H9 (cell line): ENCODE measurements at regions not wholly inside any gene's neighbourhood (a gene's known extent, or its start where the extent isn't known, plus 50 kb on each side); places are given as distances from the start of the nearest gene placed in this dataset.

Source experiments
- DNase-seq: peaks from one replicate; pipeline ENCODE4 v3.0.0-alpha.2; 2017
- H2AFZ ChIP-seq: one replicate; pipeline ENCODE4 v1.6.1; 2013; ENCODE audit warnings: mild to moderate bottlenecking, low read length, control low read depth, moderate library complexity
- H2AK5ac ChIP-seq: 2 replicates; pipeline ENCODE4 v1.6.1; 2013; ENCODE audit warnings: low read length, control low read depth, mixed read lengths; ENCODE audit not compliant: insufficient read length
- H2BK120ac ChIP-seq: one replicate; pipeline ENCODE4 v1.6.1; 2013; ENCODE audit warnings: low read depth, mild to moderate bottlenecking, low read length, control low read depth, inconsistent platforms; ENCODE audit not compliant: poor library complexity, severe bottlenecking
- H2BK12ac ChIP-seq: 2 replicates; pipeline ENCODE4 v1.6.1; 2013; ENCODE audit warnings: low read length, control low read depth, mixed read lengths, low read depth; ENCODE audit not compliant: insufficient read length
- H2BK15ac ChIP-seq: 2 replicates; pipeline ENCODE4 v1.6.1; 2013; ENCODE audit warnings: low read depth, low read length, control low read depth
- H2BK20ac ChIP-seq: one replicate; pipeline ENCODE4 v1.6.1; 2013; ENCODE audit warnings: low read depth, mild to moderate bottlenecking, low read length, control low read depth, inconsistent platforms; ENCODE audit not compliant: poor library complexity, severe bottlenecking
- H2BK5ac ChIP-seq: 2 replicates; pipeline ENCODE4 v1.6.1; 2013; ENCODE audit warnings: low read length, control low read depth, mixed read lengths; ENCODE audit not compliant: insufficient read length
- H3K14ac ChIP-seq: 2 replicates; pipeline ENCODE4 v1.6.1; 2013; ENCODE audit warnings: low read length, control low read depth; ENCODE audit not compliant: insufficient read depth
- H3K18ac ChIP-seq: 2 replicates; pipeline ENCODE4 v1.6.1; 2013; ENCODE audit warnings: low read depth, mild to moderate bottlenecking, mixed read lengths, low read length, control low read depth; ENCODE audit not compliant: insufficient read length
- H3K23ac ChIP-seq: 2 replicates; pipeline ENCODE4 v1.6.1; 2013; ENCODE audit warnings: low read length, control low read depth, mixed read lengths, low read depth; ENCODE audit not compliant: insufficient read length
- H3K23me2 ChIP-seq: 2 replicates; pipeline ENCODE4 v1.6.1; 2013; ENCODE audit warnings: low read depth, mild to moderate bottlenecking, mixed read lengths, low read length, control low read depth; ENCODE audit not compliant: insufficient read length, poor library complexity, severe bottlenecking
- H3K27ac ChIP-seq: 2 replicates; pipeline ENCODE4 v1.5.1; 2013; ENCODE audit warnings: low read length, control low read depth, mixed read lengths, low read depth; ENCODE audit not compliant: insufficient read length
- H3K27me3 ChIP-seq: 2 replicates; pipeline ENCODE4 v1.6.1; 2013; ENCODE audit warnings: low read length, control low read depth, inconsistent platforms; ENCODE audit not compliant: insufficient read depth
- H3K4ac ChIP-seq: 2 replicates; pipeline ENCODE4 v1.6.1; 2013; ENCODE audit warnings: low read depth, mild to moderate bottlenecking, control low read depth, inconsistent platforms, low read length, moderate library complexity
- H3K4me1 ChIP-seq: 2 replicates; pipeline ENCODE4 v1.6.1; 2013; ENCODE audit warnings: low read length, control low read depth, inconsistent platforms; ENCODE audit not compliant: insufficient read depth
- H3K4me2 ChIP-seq: 2 replicates; pipeline ENCODE4 v1.6.1; 2013; ENCODE audit warnings: low read length, control low read depth, mixed read lengths; ENCODE audit not compliant: insufficient read length, insufficient read depth
- H3K56ac ChIP-seq: 2 replicates; pipeline ENCODE4 v1.6.1; 2013; ENCODE audit warnings: low read depth, mild to moderate bottlenecking, mixed read lengths, low read length, control low read depth; ENCODE audit not compliant: insufficient read length
- H3K79me1 ChIP-seq: 2 replicates; pipeline ENCODE4 v1.6.1; 2013; ENCODE audit warnings: low read depth, mild to moderate bottlenecking, moderate library complexity, low read length, control low read depth, inconsistent platforms; ENCODE audit not compliant: insufficient read depth, poor library complexity, severe bottlenecking
- H3K79me2 ChIP-seq: 2 replicates; pipeline ENCODE4 v1.6.1; 2013; ENCODE audit warnings: low read length, control low read depth, inconsistent platforms; ENCODE audit not compliant: insufficient read depth
- H3K9ac ChIP-seq: 2 replicates; pipeline ENCODE4 v1.6.1; 2013; ENCODE audit warnings: low read length, control low read depth, mixed read lengths; ENCODE audit not compliant: insufficient read length; ENCODE audit errors: extremely low read depth
- H3K9me3 ChIP-seq: one replicate; pipeline ENCODE4 v1.6.1; 2013; ENCODE audit warnings: low read depth, low read length, inconsistent platforms; ENCODE audit not compliant: control insufficient read depth
- H3T11ph ChIP-seq: one replicate; pipeline ENCODE4 v1.6.1; 2013; ENCODE audit warnings: mild to moderate bottlenecking, low read length, control low read depth, inconsistent platforms
- H4K20me1 ChIP-seq: one replicate; pipeline ENCODE4 v1.6.1; 2013; ENCODE audit not compliant: control insufficient read depth, insufficient read length, insufficient read depth
- H4K5ac ChIP-seq: 2 replicates; pipeline ENCODE4 v1.6.1; 2013; ENCODE audit warnings: low read depth, mild to moderate bottlenecking, mixed read lengths, low read length, control low read depth; ENCODE audit not compliant: insufficient read length
- H4K8ac ChIP-seq: replicated peaks from 2 replicates; pipeline ENCODE4 v1.6.1; 2013; ENCODE audit warnings: low read length, control low read depth, mixed read lengths, low read depth; ENCODE audit not compliant: insufficient read length
- H4K91ac ChIP-seq: 2 replicates; pipeline ENCODE4 v1.6.1; 2013; ENCODE audit warnings: low read depth, mild to moderate bottlenecking, moderate library complexity, mixed read lengths, low read length, control low read depth; ENCODE audit not compliant: insufficient read length
- H3K27ac Mint-ChIP-seq, 3 experiments: 2 replicates in 2 of 3; 3 replicates in 1 of 3; pipeline ENCODE4 v1.8.0; 2020 to 2021; ENCODE audit warnings: mixed read lengths in 3 of 3, mild to moderate bottlenecking in 1 of 3, moderate library complexity in 1 of 3
- H3K27me3 Mint-ChIP-seq: 2 replicates; pipeline ENCODE4 v1.8.0; 2021; ENCODE audit warnings: low read depth, mild to moderate bottlenecking, moderate library complexity, mixed read lengths
- H3K36me3 Mint-ChIP-seq, 3 experiments: 2 replicates in 2 of 3; 3 replicates in 1 of 3; pipeline ENCODE4 v1.8.0; 2020 to 2021; ENCODE audit warnings: low read depth in 3 of 3, mixed read lengths in 3 of 3; ENCODE audit not compliant: insufficient read depth in 1 of 3
- H3K4me1 Mint-ChIP-seq, 2 experiments: 2 replicates each; pipeline ENCODE4 v1.8.0; 2020; ENCODE audit warnings: mixed read lengths in 2 of 2
- H3K4me3 Mint-ChIP-seq, 2 experiments: 2 replicates in 1 of 2; 3 replicates in 1 of 2; pipeline ENCODE4 v1.8.0; 2020 to 2021; ENCODE audit warnings: mild to moderate bottlenecking in 2 of 2, mixed read lengths in 2 of 2, moderate library complexity in 1 of 2
- H3K9me3 Mint-ChIP-seq, 2 experiments: 2 replicates in 1 of 2; 3 replicates in 1 of 2; pipeline ENCODE4 v1.8.0; 2020; ENCODE audit warnings: mild to moderate bottlenecking in 2 of 2, mixed read lengths in 2 of 2, moderate library complexity in 1 of 2
- CTCF ChIP-seq: fragments of 200-600 bp; sonication (generic); conservative IDR thresholded peaks from 3 replicates; pipeline ENCODE4 v1.8.0; 2021; ENCODE audit warnings: antibody characterized with exemption, mild to moderate bottlenecking
- WGBS: extraction: QIAGEN DNeasy Blood & Tissue Kit; methylation state at CpG from one replicate; pipeline ENCODE4 v1.1.7; 2013; ENCODE audit warnings: missing lambda C conversion rate, low lambda C conversion rate, mixed read lengths; ENCODE audit not compliant: insufficient read length; ENCODE audit errors: extremely low coverage; 5-methylcytosine and 5-hydroxymethylcytosine counted together

- TF ChIP-seq CTCF: no peak
- Histone ChIP-seq H3K56ac (no peak overlapping the region), H4K8ac (no peak overlapping the region), H3K18ac (no peak overlapping the region), H2BK12ac (no peak overlapping the region), H3K79me1 (no peaks in the 10 kb centered on the region), H4K91ac (no peak overlapping the region), H3K14ac (no peak overlapping the region), H3K4me1 (no peaks in the 10 kb centered on the region), H3K4ac (no peak overlapping the region), H3K9me3 (no peaks in the 10 kb centered on the region), H2AK5ac (no peak overlapping the region), H3K27me3 (no peaks in the 10 kb centered on the region), H3T11ph (no peak overlapping the region), H4K20me1 (no peaks in the 10 kb centered on the region), H3K23ac (no peak overlapping the region), H3K9ac (no peak overlapping the region), H3K79me2 (no peaks in the 10 kb centered on the region), H3K27ac (no peak overlapping the region), H2BK20ac (no peak overlapping the region), H2AFZ (no peak overlapping the region), H2BK120ac (no peak overlapping the region), H3K4me2 (no peak overlapping the region), H2BK5ac (no peak overlapping the region), H4K5ac (no peak overlapping the region), H3K23me2 (no peaks in the 10 kb centered on the region), H2BK15ac (no peak overlapping the region)
- H3K9me3 Mint-ChIP-seq: no peaks in the 10 kb centered on the region
- H3K27ac Mint-ChIP-seq: no peak overlapping the region
- H3K4me3 Mint-ChIP-seq: no peak overlapping the region
- H3K27me3 Mint-ChIP-seq: peaks cover 4% of the 10 kb centered on the region
- WGBS: no CpG with 5 or more reads among the region's 6 CpGs
- H3K36me3 Mint-ChIP-seq: no peaks in the 10 kb centered on the region
- DNase-seq: no peak
- H3K4me1 Mint-ChIP-seq: peaks cover 0 to 5% of the 10 kb centered on the region in 2 experiments; a peak in 1 of 4 replicates
Measured at GRCh38 chr14:89673512-89674225, 256.6 kb upstream of the FOXN3 start.
